GM12878 (cell line): ENCODE measurements at regions not wholly inside any gene's neighbourhood (a gene's known extent, or its start where the extent isn't known, plus 50 kb on each side); places are given as distances from the start of the nearest gene placed in this dataset.

ENCODE experiments used
- ATAC-seq: fragments of 200-7000 bp; cut with Tn5 transposase; 3 replicates; pipeline ENCODE4 v1.9.1; 2020; ENCODE audit warnings: mild to moderate bottlenecking, moderate library complexity
- BruUV-seq: library from RNA; stranded (reverse); fragments of 400-500 nt; replicated peaks from 2 replicates; lab custom pipeline; 2021; lab: Mats Ljungman, UMichigan
- CTCF ChIA-PET: fragments of 300-600 bp; sonication (Branson Sonifier 250); formaldehyde crosslinking; extraction: SDS; loops from one replicate; lab custom pipeline; 2021; ENCODE audit warnings: inconsistent platforms; lab: Yijun Ruan, JAX
- POLR2A ChIA-PET: fragments of 350-600 bp; formaldehyde crosslinking; extraction: SDS; loops from one replicate; lab custom pipeline; 2021; ENCODE audit warnings: inconsistent platforms; lab: Charles Lee
- RAD21 ChIA-PET: fragments of 300-600 bp; sonication (Branson Sonifier 250); formaldehyde crosslinking; loops from one replicate; lab custom pipeline; 2023; ENCODE audit warnings: antibody characterized with exemption; ENCODE audit not compliant: unreplicated experiment; lab: Charles Lee
- SMC1A ChIA-PET: fragments of 300-600 bp; sonication (Branson Sonifier 250); formaldehyde crosslinking; loops from one replicate; lab custom pipeline; 2023; ENCODE audit not compliant: unreplicated experiment, uncharacterized antibody; lab: Charles Lee
- DNase-seq: peaks from one replicate; pipeline ENCODE4 v3.0.0-alpha.2; 2011; ENCODE audit warnings: low read depth, low spot score
- FAIRE-seq: peaks from 3 replicates; lab custom pipeline; 2011; peaks lifted over from hg19 to GRCh38; lab: Jason Lieb, UNC
- H2AFZ ChIP-seq: 2 replicates; pipeline ENCODE4 v1.6.0; 2011; ENCODE audit warnings: low read depth, low read length, control low read depth; ENCODE audit not compliant: control insufficient read depth
- H3K27ac ChIP-seq: 2 replicates; pipeline ENCODE4 v1.5.1; 2011; ENCODE audit warnings: control low read depth; ENCODE audit not compliant: control insufficient read depth, insufficient read depth
- H3K27me3 ChIP-seq, 2 experiments: replicated peaks in 1 of 2; 2 replicates each; pipeline versions ENCODE4 v1.6.0 to v1.6.1; 2011; ENCODE audit warnings: low read length in 1 of 2; ENCODE audit not compliant: control insufficient read depth in 2 of 2, insufficient read depth in 2 of 2
- H3K36me3 ChIP-seq, 2 experiments: 2 replicates each; pipeline ENCODE4 v1.5.1; 2011; ENCODE audit warnings: low read length in 1 of 2; ENCODE audit not compliant: control insufficient read depth in 2 of 2, insufficient read depth in 2 of 2
- H3K4me1 ChIP-seq: 2 replicates; pipeline ENCODE4 v1.6.1; 2011; ENCODE audit warnings: mild to moderate bottlenecking, low read length, moderate library complexity, mixed read lengths; ENCODE audit not compliant: control insufficient read depth, insufficient read depth
- H3K4me2 ChIP-seq: 2 replicates; pipeline ENCODE4 v1.6.0; 2011; ENCODE audit warnings: control low read depth; ENCODE audit not compliant: control insufficient read depth, insufficient read depth
- H3K4me3 ChIP-seq: fragments of 200-600 bp; sonication (generic); 2 replicates; pipeline ENCODE4 v1.5.1; 2016
- H3K79me2 ChIP-seq: 2 replicates; pipeline ENCODE4 v1.6.0; 2011; ENCODE audit warnings: low read length; ENCODE audit not compliant: control insufficient read depth, insufficient read depth
- H3K9ac ChIP-seq: 2 replicates; pipeline ENCODE4 v1.8.0; 2011; ENCODE audit warnings: low read length, control low read depth, mixed read lengths; ENCODE audit not compliant: control insufficient read depth, insufficient read depth
- H3K9me3 ChIP-seq: replicated peaks from 3 replicates; pipeline ENCODE4 v1.5.1; 2011; ENCODE audit warnings: mild to moderate bottlenecking, low read length; ENCODE audit not compliant: control insufficient read depth, insufficient read depth
- H4K20me1 ChIP-seq: 2 replicates; pipeline ENCODE4 v1.6.0; 2011; ENCODE audit not compliant: control insufficient read depth, insufficient read depth
- CBX3 ChIP-seq: fragments of 200-600 bp; sonication (generic); IDR thresholded peaks from 2 replicates; pipeline ENCODE4 v1.6.1; 2016; ENCODE audit warnings: low read depth, borderline replicate concordance
- E4F1 ChIP-seq: fragments of 450-650 bp; IDR thresholded peaks from 2 replicates; pipeline ENCODE4 v1.6.1; 2018; ENCODE audit warnings: borderline replicate concordance, mild to moderate bottlenecking; ENCODE audit not compliant: partially characterized antibody
- HDGF ChIP-seq: fragments of 450-650 bp; IDR thresholded peaks from 2 replicates; pipeline ENCODE4 v1.6.1; 2016; ENCODE audit warnings: antibody characterized with exemption
- KLF5 ChIP-seq: fragments of 450-650 bp; IDR thresholded peaks from 2 replicates; pipeline ENCODE4 v1.6.1; 2014; ENCODE audit warnings: mild to moderate bottlenecking; ENCODE audit not compliant: partially characterized antibody
- MEF2A ChIP-seq: IDR thresholded peaks from 2 replicates; pipeline ENCODE4 v1.6.1; 2011; ENCODE audit warnings: low read depth, mild to moderate bottlenecking, low read length, moderate library complexity; ENCODE audit not compliant: insufficient read depth
- MXI1 ChIP-seq: fragments of 150-350 bp; IDR thresholded peaks from 2 replicates; pipeline ENCODE4 v1.6.1; 2011; ENCODE audit warnings: low read depth, mild to moderate bottlenecking, inconsistent platforms, low read length, improper control_type of control experiment
- MYC ChIP-seq: IDR thresholded peaks from 2 replicates; pipeline ENCODE4 v1.6.1; 2011; ENCODE audit warnings: mild to moderate bottlenecking, low read length, moderate library complexity, inconsistent platforms; ENCODE audit not compliant: insufficient read depth, insufficient replicate concordance, insufficient read length, severe bottlenecking
- NFYA ChIP-seq: IDR thresholded peaks from 2 replicates; pipeline ENCODE4 v1.6.1; 2011; ENCODE audit warnings: low read depth, mild to moderate bottlenecking, low read length, improper control_type of control experiment, borderline replicate concordance
- NR2F1 ChIP-seq: fragments of 450-650 bp; conservative IDR thresholded peaks from 2 replicates; pipeline ENCODE4 v1.6.1; 2017; ENCODE audit warnings: mild to moderate bottlenecking
- POLR2AphosphoS5 ChIP-seq: IDR thresholded peaks from 2 replicates; pipeline ENCODE4 v1.6.1; 2011; ENCODE audit warnings: mild to moderate bottlenecking, low read length, inconsistent platforms
- POU2F2 ChIP-seq: IDR thresholded peaks from 3 replicates; pipeline ENCODE4 v1.6.1; 2011; ENCODE audit warnings: low read depth, mild to moderate bottlenecking, low read length, borderline replicate concordance
- RFX5 ChIP-seq: IDR thresholded peaks from 2 replicates; pipeline ENCODE4 v1.6.1; 2011; ENCODE audit warnings: low read depth, low read length, improper control_type of control experiment
- SPI1 ChIP-seq: IDR thresholded peaks from 2 replicates; pipeline ENCODE4 v1.6.1; 2011; ENCODE audit warnings: low read depth, mild to moderate bottlenecking, low read length, moderate library complexity, borderline replicate concordance; ENCODE audit not compliant: insufficient read depth
- SREBF1 ChIP-seq: IDR thresholded peaks from 2 replicates; pipeline ENCODE4 v1.6.1; 2012; ENCODE audit warnings: mild to moderate bottlenecking, low read length
- ZNF24 ChIP-seq: fragments of 450-650 bp; IDR thresholded peaks from 2 replicates; pipeline ENCODE4 v1.6.1; 2017; ENCODE audit warnings: antibody characterized with exemption, mild to moderate bottlenecking
- WGBS: methylation state at CpG from one replicate; pipeline ENCODE4 v1.1.6; 2016; ENCODE audit warnings: low lambda C conversion rate; ENCODE audit not compliant: insufficient replicate concordance, insufficient coverage; ENCODE audit errors: missing lambda C conversion rate; 5-methylcytosine and 5-hydroxymethylcytosine counted together
- in situ Hi-C: fragments of 300-500 bp; cut with MboI; formaldehyde crosslinking; loops from 9 replicates; pipeline ENCODE4 v1.14.3; 2018; ENCODE audit warnings: mixed read lengths
- intact Hi-C: fragments of 100-400 bp; cut with micrococcal nuclease; formaldehyde crosslinking; loops from one replicate; pipeline ENCODE4 v1.14.2; 2022; ENCODE audit not compliant: unreplicated experiment
- TF ChIP-seq, protein P1 (sequence below): fragments of 150-350 bp; IDR thresholded peaks from 2 replicates; pipeline ENCODE4 v1.6.1; 2014; ENCODE audit warnings: mild to moderate bottlenecking, low read depth, low read length
- TF ChIP-seq, protein P2 (sequence below), 3 experiments: IDR thresholded peaks in 2 of 3; conservative IDR thresholded peaks in 1 of 3; 2 replicates each; pipeline ENCODE4 v1.5.1; 2011; ENCODE audit warnings: low read depth in 3 of 3, low read length in 3 of 3, mild to moderate bottlenecking in 3 of 3, control low read depth in 2 of 3, moderate library complexity in 2 of 3, inconsistent platforms in 1 of 3, mixed read lengths in 1 of 3; ENCODE audit not compliant: control insufficient read depth in 2 of 3, insufficient read depth in 1 of 3; ENCODE audit errors: extremely low read depth in 1 of 3
- TF ChIP-seq, protein P3 (sequence below): IDR thresholded peaks from 2 replicates; pipeline ENCODE4 v1.6.1; 2011; ENCODE audit warnings: borderline replicate concordance, low read depth, mild to moderate bottlenecking, moderate library complexity, mixed read lengths, low read length; ENCODE audit not compliant: insufficient read depth; ENCODE audit errors: extremely low read length

GRCh38 chr22:34897126-34897525 lies 168.8 kb upstream of the ISX start:
- BruUV-seq, result no TSS peak
- Histone ChIP-seq H3K9me3 (no peaks in the 10 kb centered on the region; the same call in 2 of the 3 replicates), H3K27ac (no peak overlapping the region), H4K20me1 (no peaks in the 10 kb centered on the region), H3K27me3 (no peaks in the 10 kb centered on the region), H3K36me3 (no peaks in the 10 kb centered on the region), H3K4me1 (no peaks in the 10 kb centered on the region), H3K4me3 (no peak overlapping the region), H3K4me2 (no peak overlapping the region), H3K9ac (no peak overlapping the region), H3K79me2 (no peaks in the 10 kb centered on the region), H2AFZ (no peak overlapping the region)
- DNase-seq (no peak), ATAC-seq (no peak), FAIRE-seq (no peak)
- 33% methylated on average over 1 of the region's 1 CpG for whole genome bisulfite sequencing
- SMC1A ChIA-PET, result no interaction called here
- POLR2A ChIA-PET, result no interaction called here
- intact Hi-C loops, result no loop called here
- in situ Hi-C loops, result no loop called here
- CTCF ChIA-PET, result no interaction called here
- RAD21 ChIA-PET, result interaction anchor here (0.8 kb wide), 1 partner anchor 127 kb away, joined by 3 read pairs; no protein-coding TSS in a partner anchor
- TF ChIP-seq RFX5 (no peak), HDGF (no peak), NFYA (no peak), POLR2AphosphoS5 (no peak), POU2F2 (no peak), MXI1 (no peak), CBX3 (no peak), E4F1 (no peak), NR2F1 (no peak), SPI1 (no peak), MYC (no peak), MEF2A (no peak), ZNF24 (no peak), KLF5 (no peak), SREBF1 (no peak)
- TF ChIP-seq, protein P1, sequence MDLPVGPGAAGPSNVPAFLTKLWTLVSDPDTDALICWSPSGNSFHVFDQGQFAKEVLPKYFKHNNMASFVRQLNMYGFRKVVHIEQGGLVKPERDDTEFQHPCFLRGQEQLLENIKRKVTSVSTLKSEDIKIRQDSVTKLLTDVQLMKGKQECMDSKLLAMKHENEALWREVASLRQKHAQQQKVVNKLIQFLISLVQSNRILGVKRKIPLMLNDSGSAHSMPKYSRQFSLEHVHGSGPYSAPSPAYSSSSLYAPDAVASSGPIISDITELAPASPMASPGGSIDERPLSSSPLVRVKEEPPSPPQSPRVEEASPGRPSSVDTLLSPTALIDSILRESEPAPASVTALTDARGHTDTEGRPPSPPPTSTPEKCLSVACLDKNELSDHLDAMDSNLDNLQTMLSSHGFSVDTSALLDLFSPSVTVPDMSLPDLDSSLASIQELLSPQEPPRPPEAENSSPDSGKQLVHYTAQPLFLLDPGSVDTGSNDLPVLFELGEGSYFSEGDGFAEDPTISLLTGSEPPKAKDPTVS, result no peak
- TF ChIP-seq, protein P2, sequence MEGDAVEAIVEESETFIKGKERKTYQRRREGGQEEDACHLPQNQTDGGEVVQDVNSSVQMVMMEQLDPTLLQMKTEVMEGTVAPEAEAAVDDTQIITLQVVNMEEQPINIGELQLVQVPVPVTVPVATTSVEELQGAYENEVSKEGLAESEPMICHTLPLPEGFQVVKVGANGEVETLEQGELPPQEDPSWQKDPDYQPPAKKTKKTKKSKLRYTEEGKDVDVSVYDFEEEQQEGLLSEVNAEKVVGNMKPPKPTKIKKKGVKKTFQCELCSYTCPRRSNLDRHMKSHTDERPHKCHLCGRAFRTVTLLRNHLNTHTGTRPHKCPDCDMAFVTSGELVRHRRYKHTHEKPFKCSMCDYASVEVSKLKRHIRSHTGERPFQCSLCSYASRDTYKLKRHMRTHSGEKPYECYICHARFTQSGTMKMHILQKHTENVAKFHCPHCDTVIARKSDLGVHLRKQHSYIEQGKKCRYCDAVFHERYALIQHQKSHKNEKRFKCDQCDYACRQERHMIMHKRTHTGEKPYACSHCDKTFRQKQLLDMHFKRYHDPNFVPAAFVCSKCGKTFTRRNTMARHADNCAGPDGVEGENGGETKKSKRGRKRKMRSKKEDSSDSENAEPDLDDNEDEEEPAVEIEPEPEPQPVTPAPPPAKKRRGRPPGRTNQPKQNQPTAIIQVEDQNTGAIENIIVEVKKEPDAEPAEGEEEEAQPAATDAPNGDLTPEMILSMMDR (IDR thresholded peaks at IDR 0.05 in 2 of 3, conservative IDR thresholded peaks at IDR 0.05 in 1 of 3; ENCODE audit: control insufficient read depth in 2 of 3, extremely low read depth in 1 of 3, insufficient read depth in 1 of 3, low read depth in 3 of 3, low read length in 3 of 3), result no peak
- TF ChIP-seq, protein P3, sequence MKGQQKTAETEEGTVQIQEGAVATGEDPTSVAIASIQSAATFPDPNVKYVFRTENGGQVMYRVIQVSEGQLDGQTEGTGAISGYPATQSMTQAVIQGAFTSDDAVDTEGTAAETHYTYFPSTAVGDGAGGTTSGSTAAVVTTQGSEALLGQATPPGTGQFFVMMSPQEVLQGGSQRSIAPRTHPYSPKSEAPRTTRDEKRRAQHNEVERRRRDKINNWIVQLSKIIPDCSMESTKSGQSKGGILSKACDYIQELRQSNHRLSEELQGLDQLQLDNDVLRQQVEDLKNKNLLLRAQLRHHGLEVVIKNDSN, result no peak
